A549 (cell line): ENCODE measurements at regions not wholly inside any gene's neighbourhood (a gene's known extent, or its start where the extent isn't known, plus 50 kb on each side); places are given as distances from the start of the nearest gene placed in this dataset.

Experiments used
- ATAC-seq, 2 experiments: fragments of 200-7000 bp in 1 of 2; fragments of >200 bp in 1 of 2; cut with Nextera tagmentation in 1 of 2; cut with Tn5 transposase in 1 of 2; 3 replicates each; pipeline versions ENCODE4 v1.8.0 to v1.9.1; 2018 to 2020; ENCODE audit warnings: mild to moderate bottlenecking in 1 of 2, moderate library complexity in 1 of 2
- CTCF ChIA-PET: fragments of 300-600 bp; sonication (Branson Sonifier 250); formaldehyde crosslinking; extraction: SDS; loops from one replicate; lab custom pipeline; 2021; ENCODE audit warnings: antibody characterized with exemption, inconsistent platforms; lab: Yijun Ruan, JAX
- POLR2A ChIA-PET: fragments of 350-600 bp; formaldehyde crosslinking; extraction: SDS; loops from one replicate; lab custom pipeline; 2021; ENCODE audit warnings: antibody characterized with exemption, inconsistent platforms; lab: Yijun Ruan, JAX
- DNase-seq, 2 experiments: peaks; one replicate each; pipeline versions ENCODE4 v3.0.0 to v3.0.0-alpha.2; 2011 to 2016; ENCODE audit warnings: low read depth in 1 of 2, low spot score in 1 of 2
- FAIRE-seq: peaks from 2 replicates; lab custom pipeline; 2011; peaks lifted over from hg19 to GRCh38; lab: Jason Lieb, UNC
- H3K27ac ChIP-seq, 2 experiments: fragments of >200 bp; sonication (Bioruptor Twin); formaldehyde crosslinking; 3 replicates each; pipeline ENCODE4 v1.5.1; 2016 to 2017
- H3K4me1 ChIP-seq: fragments of >200 bp; sonication (Bioruptor Twin); formaldehyde crosslinking; 3 replicates; pipeline ENCODE4 v1.6.1; 2016
- H3K4me2 ChIP-seq: fragments of >200 bp; sonication (Bioruptor Twin); formaldehyde crosslinking; 3 replicates; pipeline ENCODE4 v1.6.1; 2016
- H3K4me3 ChIP-seq: fragments of >200 bp; sonication (Bioruptor Twin); formaldehyde crosslinking; 3 replicates; pipeline ENCODE4 v1.5.1; 2016
- H3K9me3 ChIP-seq: fragments of >200 bp; sonication (Bioruptor Twin); formaldehyde crosslinking; 3 replicates; pipeline ENCODE4 v1.6.1; 2016
- ATOH8 ChIP-seq: fragments of 250-450 bp; sonication (Bioruptor Pico); IDR thresholded peaks from 2 replicates; pipeline ENCODE4 v1.5.0; 2020; ENCODE audit warnings: low read depth, mild to moderate bottlenecking, moderate library complexity
- BHLHE40 ChIP-seq: IDR thresholded peaks from 2 replicates; pipeline ENCODE4 v1.6.1; 2012; ENCODE audit warnings: low read depth, low read length, inconsistent platforms
- CBX2 ChIP-seq: fragments of 200-600 bp; sonication (generic); IDR thresholded peaks from 2 replicates; pipeline ENCODE4 v1.6.1; 2016; ENCODE audit warnings: low read depth, mild to moderate bottlenecking, borderline replicate concordance
- CBX8 ChIP-seq: fragments of 200-600 bp; sonication (generic); IDR thresholded peaks from 2 replicates; pipeline ENCODE4 v1.6.1; 2016
- CHD2 ChIP-seq: fragments of 150-350 bp; IDR thresholded peaks from 2 replicates; pipeline ENCODE4 v1.6.1; 2014; ENCODE audit warnings: low read length; ENCODE audit not compliant: partially characterized antibody
- FOSB ChIP-seq: fragments of 250-450 bp; sonication (Bioruptor Pico); IDR thresholded peaks from 2 replicates; pipeline ENCODE4 v1.5.0; 2020; ENCODE audit warnings: mild to moderate bottlenecking, moderate library complexity
- FOXS1 ChIP-seq: fragments of 250-450 bp; sonication (Bioruptor Pico); IDR thresholded peaks from 2 replicates; pipeline ENCODE4 v1.5.0; 2020; ENCODE audit warnings: mild to moderate bottlenecking, moderate library complexity
- HES2 ChIP-seq: fragments of >200 bp; sonication (Bioruptor Twin); formaldehyde crosslinking; IDR thresholded peaks from 2 replicates; pipeline ENCODE4 v1.6.1; 2016
- HEYL ChIP-seq: fragments of 250-450 bp; sonication (Bioruptor Pico); IDR thresholded peaks from 2 replicates; pipeline ENCODE4 v1.8.0; 2021; ENCODE audit warnings: mild to moderate bottlenecking, moderate library complexity
- HMGXB4 ChIP-seq: fragments of 250-450 bp; sonication (Bioruptor Pico); IDR thresholded peaks from 2 replicates; pipeline ENCODE4 v1.5.0; 2021; ENCODE audit warnings: mild to moderate bottlenecking, moderate library complexity, borderline replicate concordance
- HOXA7 ChIP-seq: fragments of 250-450 bp; sonication (Bioruptor Pico); IDR thresholded peaks from 2 replicates; pipeline ENCODE4 v1.5.0; 2020; ENCODE audit warnings: mild to moderate bottlenecking, moderate library complexity
- HOXB5 ChIP-seq: fragments of 250-450 bp; sonication (Bioruptor Pico); IDR thresholded peaks from 2 replicates; pipeline ENCODE4 v1.5.0; 2020; ENCODE audit warnings: mild to moderate bottlenecking, moderate library complexity
- KDM1A ChIP-seq: fragments of 200-600 bp; sonication (generic); IDR thresholded peaks from 2 replicates; pipeline ENCODE4 v1.6.1; 2016; ENCODE audit warnings: low read depth, mild to moderate bottlenecking
- MAFK ChIP-seq: fragments of 450-650 bp; IDR thresholded peaks from 2 replicates; pipeline ENCODE4 v1.6.1; 2014; ENCODE audit not compliant: partially characterized antibody
- MAX ChIP-seq: IDR thresholded peaks from 2 replicates; pipeline ENCODE4 v1.6.1; 2012
- NFE2L2 ChIP-seq: fragments of 150-350 bp; conservative IDR thresholded peaks from 2 replicates; pipeline ENCODE4 v1.6.1; 2014; ENCODE audit warnings: low read length
- NR3C1 ChIP-seq: fragments of >200 bp; sonication (Bioruptor Twin); formaldehyde crosslinking; IDR thresholded peaks from 3 replicates; pipeline ENCODE4 v1.6.1; 2017
- PBX3 ChIP-seq: IDR thresholded peaks from 2 replicates; pipeline ENCODE4 v1.6.1; 2012
- POLR2A ChIP-seq: IDR thresholded peaks from 2 replicates; pipeline ENCODE4 v1.6.1; 2012; ENCODE audit warnings: mild to moderate bottlenecking, low read length
- RARB ChIP-seq: fragments of 250-450 bp; sonication (Bioruptor Pico); IDR thresholded peaks from 2 replicates; pipeline ENCODE4 v1.8.0; 2021; ENCODE audit warnings: mild to moderate bottlenecking, moderate library complexity
- RCOR1 ChIP-seq: fragments of 150-350 bp; IDR thresholded peaks from 2 replicates; pipeline ENCODE4 v1.6.1; 2014; ENCODE audit warnings: antibody characterized with exemption, low read length, low read depth
- SREBF2 ChIP-seq: fragments of 450-650 bp; IDR thresholded peaks from 2 replicates; pipeline ENCODE4 v1.6.1; 2014; ENCODE audit warnings: mild to moderate bottlenecking, moderate library complexity
- ZSCAN20 ChIP-seq: fragments of 250-450 bp; sonication (Bioruptor Pico); IDR thresholded peaks from 2 replicates; pipeline ENCODE4 v1.8.0; 2022; ENCODE audit warnings: mild to moderate bottlenecking, moderate library complexity
- WGBS: methylation state at CpG from one replicate; pipeline ENCODE4 v1.1.6; 2017; ENCODE audit errors: missing lambda C conversion rate; 5-methylcytosine and 5-hydroxymethylcytosine counted together

GRCh38 chr18:14026199-14026598, 106.0 kb downstream of the ZNF519 start (continued):
- TF ChIP-seq HOXA7 (CRISPR knock-in tag): no peak
- TF ChIP-seq MAFK: no peak
- no peak for TF ChIP-seq ATOH8 (CRISPR knock-in tag)

- POLR2A ChIA-PET: no interaction called here
These were observed 106.8 kb downstream of the ZNF519 start for GRCh38 chr18:14025306-14025940.

GRCh38 chr18:14015416-14015815, 100.1 kb upstream of the MC2R start:
- TF ChIP-seq CHD2 (no peak), PBX3 (no peak), KDM1A (no peak), NR3C1 (no peak), NFE2L2 (no peak), HMGXB4 (CRISPR knock-in tag) (no peak), SREBF2 (no peak), RARB (CRISPR knock-in tag) (no peak), HES2 (no peak), FOSB (CRISPR knock-in tag) (no peak), ZSCAN20 (CRISPR knock-in tag) (no peak), HEYL (CRISPR knock-in tag) (no peak), BHLHE40 (no peak), HOXB5 (CRISPR knock-in tag) (no peak), MAX (no peak), CBX8 (no peak)
- 0% methylated on average over 1 of the region's 1 CpG for WGBS
- DNase-seq (no peak), FAIRE-seq (no peak), ATAC-seq (no peak)
- ChIA-PET POLR2A (no interaction called here), CTCF (no interaction called here)
- no peaks in the 10 kb centered on the region for H3K9me3 ChIP-seq
- no peak overlapping the region for H3K4me2 ChIP-seq
- H3K4me1 ChIP-seq: no peaks in the 10 kb centered on the region
- no peak overlapping the region for H3K4me3 ChIP-seq
- no peak overlapping the region for H3K27ac ChIP-seq

More at GRCh38 chr18:14025306-14025940, 106.8 kb downstream of the ZNF519 start:
- TF ChIP-seq RCOR1 (no peak), CBX2 (no peak), POLR2A (no peak), FOXS1 (no peak)
- Histone ChIP-seq H3K9me3 (no peaks in the 10 kb centered on the region), H3K27ac (no peak overlapping the region), H3K4me2 (no peak overlapping the region), H3K4me1 (no peaks in the 10 kb centered on the region), H3K4me3 (no peak overlapping the region)
- no peak for FAIRE-seq
- no peak for ATAC-seq
- WGBS: 0% methylated on average over 1 of the region's 1 CpG
- DNase-seq: no peak
- CTCF ChIA-PET: no interaction called here
